ENCODE measurements at regions not wholly inside any gene's neighbourhood (a gene's known extent, or its start where the extent isn't known, plus 50 kb on each side); places are given as distances from the start of the nearest gene placed in this dataset.
"Not testable (repeated sequence)": the region's sequence is repeated elsewhere in the genome, so short reads cannot be mapped to it uniquely, and the experiment has no call there.

DNA sequence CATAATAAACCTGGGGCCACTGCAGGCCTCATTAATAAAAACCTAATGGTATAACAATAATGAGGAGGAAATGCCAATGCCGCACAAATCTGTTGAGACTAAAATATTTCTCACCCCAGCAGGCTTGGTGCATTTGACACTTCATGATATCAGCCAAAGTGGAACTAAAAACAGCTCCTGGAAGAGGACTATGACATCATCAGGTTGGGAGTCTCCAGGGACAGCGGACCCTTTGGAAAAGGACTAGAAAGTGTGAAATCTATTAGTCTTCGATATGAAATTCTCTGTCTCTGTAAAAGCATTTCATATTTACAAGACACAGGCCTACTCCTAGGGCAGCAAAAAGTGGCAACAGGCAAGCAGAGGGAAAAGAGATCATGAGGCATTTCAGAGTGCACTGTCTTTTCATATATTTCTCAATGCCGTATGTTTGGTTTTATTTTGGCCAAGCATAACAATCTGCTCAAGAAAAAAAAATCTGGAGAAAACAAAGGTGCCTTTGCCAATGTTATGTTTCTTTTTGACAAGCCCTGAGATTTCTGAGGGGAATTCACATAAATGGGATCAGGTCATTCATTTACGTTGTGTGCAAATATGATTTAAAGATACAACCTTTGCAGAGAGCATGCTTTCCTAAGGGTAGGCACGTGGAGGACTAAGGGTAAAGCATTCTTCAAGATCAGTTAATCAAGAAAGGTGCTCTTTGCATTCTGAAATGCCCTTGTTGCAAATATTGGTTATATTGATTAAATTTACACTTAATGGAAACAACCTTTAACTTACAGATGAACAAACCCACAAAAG lies 580.9 kb upstream of the TMEFF2 start:
- Mint-ChIP-seq H3K4me3 (no peak overlapping the region), H3K4me1 (no peaks in the 10 kb centered on the region), H3K36me3 (no peaks in the 10 kb centered on the region), H3K27ac (no peak overlapping the region), H3K9me3 (peaks cover 5% of the 10 kb centered on the region)
- ATAC-seq (no peak), DNase-seq (ENCODE audit: low spot score in 2 of 2) (no peak)

GRCh38 chr2:192775011-192775410 lies 580.3 kb upstream of the TMEFF2 start:
- Mint-ChIP-seq H3K36me3 (no peaks in the 10 kb centered on the region), H3K4me1 (no peaks in the 10 kb centered on the region), H3K4me3 (no peak overlapping the region), H3K9me3 (peaks cover 5% of the 10 kb centered on the region), H3K27ac (no peak overlapping the region)
- ATAC-seq (no peak), DNase-seq (ENCODE audit: low spot score in 2 of 2) (no peak)

DNA sequence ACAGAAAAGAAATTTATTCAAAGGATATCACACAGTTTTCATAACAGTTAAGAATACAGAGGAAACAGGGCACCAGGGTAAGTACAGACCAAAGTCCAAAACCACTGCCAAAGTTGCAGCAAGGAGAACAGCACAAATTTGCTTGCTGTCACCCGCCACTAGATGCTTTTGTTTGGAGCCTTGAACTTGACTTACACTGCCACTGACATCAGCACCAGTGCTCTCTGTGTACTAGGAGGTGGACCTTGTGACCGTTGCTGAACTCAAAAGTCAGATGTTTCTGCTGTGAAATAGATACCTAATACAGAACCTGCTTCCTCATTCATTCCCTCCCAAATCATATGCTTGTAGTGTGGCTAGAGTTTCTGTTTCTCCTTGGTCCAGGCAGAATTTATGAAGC lies 578.3 kb upstream of the TMEFF2 start:
- no peak for ATAC-seq
- Mint-ChIP-seq H3K4me3 (no peak overlapping the region), H3K36me3 (no peaks in the 10 kb centered on the region), H3K9me3 (peaks cover 6% of the 10 kb centered on the region), H3K27ac (no peak overlapping the region), H3K4me1 (no peaks in the 10 kb centered on the region)
- no peak for DNase-seq (ENCODE audit: low spot score in 2 of 2)

- Mint-ChIP-seq H3K36me3 (no peaks in the 10 kb centered on the region), H3K27ac (no peak overlapping the region), H3K4me1 (no peaks in the 10 kb centered on the region), H3K9me3 (peaks cover 4% of the 10 kb centered on the region), H3K4me3 (no peak overlapping the region)
- ATAC-seq = no peak
- no peak for DNase-seq (ENCODE audit: low spot score in 2 of 2)
Observed at GRCh38 chr2:192749611-192750200, 555.0 kb upstream of the TMEFF2 start.

DNA sequence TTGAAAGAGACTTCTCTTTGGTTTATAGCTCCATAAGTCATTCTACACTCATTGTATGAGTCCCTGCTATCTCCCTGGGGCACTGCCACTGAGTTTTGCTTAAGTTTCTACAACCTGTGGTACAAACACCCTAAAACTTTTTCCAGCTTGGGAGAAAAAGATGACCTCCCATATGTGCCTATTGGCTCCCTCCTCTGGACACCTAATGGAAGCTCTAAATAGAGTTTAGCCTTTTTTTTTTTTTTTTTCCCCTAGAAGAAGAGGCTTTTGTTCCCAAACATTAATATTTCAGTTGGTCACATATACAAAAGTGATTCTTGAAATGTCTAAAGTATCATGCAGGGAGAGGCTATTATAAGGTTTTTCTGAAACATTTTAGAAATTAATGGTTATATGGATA lies 547.2 kb upstream of the TMEFF2 start:
- Mint-ChIP-seq H3K36me3 (no peaks in the 10 kb centered on the region), H3K27ac (no peak overlapping the region), H3K9me3 (no peaks in the 10 kb centered on the region), H3K4me1 (no peaks in the 10 kb centered on the region), H3K4me3 (no peak overlapping the region)
- ATAC-seq = no peak
- no peak for DNase-seq (ENCODE audit: low spot score in 2 of 2)

GRCh38 chr2:192735447-192735846 lies 540.7 kb upstream of the TMEFF2 start:
- Mint-ChIP-seq H3K36me3 (no peaks in the 10 kb centered on the region), H3K27ac (no peak overlapping the region), H3K4me1 (no peaks in the 10 kb centered on the region), H3K4me3 (no peak overlapping the region), H3K9me3 (peaks cover 9% of the 10 kb centered on the region)
- ATAC-seq (no peak), DNase-seq (ENCODE audit: low spot score in 2 of 2) (no peak)

GRCh38 chr2:192729369-192729768 lies 534.6 kb upstream of the TMEFF2 start:
- no peaks in the 10 kb centered on the region for H3K4me1 Mint-ChIP-seq
- H3K4me3 Mint-ChIP-seq = no peak overlapping the region
- no peak for ATAC-seq
- DNase-seq (ENCODE audit: low spot score in 2 of 2) = no peak
- no peaks in the 10 kb centered on the region for H3K36me3 Mint-ChIP-seq
- H3K27ac Mint-ChIP-seq = no peak overlapping the region
- H3K9me3 Mint-ChIP-seq = peaks cover 14% of the 10 kb centered on the region

- Mint-ChIP-seq H3K36me3 (no peaks in the 10 kb centered on the region), H3K9me3 (peaks cover 14% of the 10 kb centered on the region), H3K4me1 (no peaks in the 10 kb centered on the region), H3K4me3 (no peak overlapping the region), H3K27ac (no peak overlapping the region)
- no peak for ATAC-seq
- no peak for DNase-seq (ENCODE audit: low spot score in 2 of 2)
Observed at GRCh38 chr2:192725991-192726390, 531.3 kb upstream of the TMEFF2 start.

DNA sequence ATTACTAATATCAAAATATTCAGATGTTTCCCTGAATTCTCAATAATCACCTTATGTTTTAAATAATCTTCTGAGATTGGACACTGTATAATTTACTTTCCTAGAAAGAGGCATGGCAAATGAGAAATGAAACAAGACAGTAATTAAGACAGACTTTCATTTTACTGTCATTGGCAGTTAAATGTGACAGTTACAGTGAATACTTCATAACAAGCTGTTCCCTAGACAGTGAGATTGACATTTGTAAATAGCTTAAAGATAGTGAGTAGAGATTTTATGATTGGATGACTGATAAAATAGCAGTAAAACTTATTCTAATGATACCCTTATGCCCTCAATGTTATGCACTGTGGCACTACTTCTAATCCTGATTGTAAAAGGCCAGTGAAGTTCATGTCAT lies 524.9 kb upstream of the TMEFF2 start:
- Mint-ChIP-seq H3K36me3 (no peaks in the 10 kb centered on the region), H3K4me1 (no peaks in the 10 kb centered on the region), H3K4me3 (no peak overlapping the region), H3K9me3 (peaks cover 7% of the 10 kb centered on the region), H3K27ac (no peak overlapping the region)
- no peak for ATAC-seq
- no peak for DNase-seq (ENCODE audit: low spot score in 2 of 2)

- ATAC-seq = no peak
- Mint-ChIP-seq H3K27ac (no peak overlapping the region), H3K4me3 (no peak overlapping the region), H3K36me3 (no peaks in the 10 kb centered on the region), H3K9me3 (peaks cover 7% of the 10 kb centered on the region), H3K4me1 (no peaks in the 10 kb centered on the region)
- no peak for DNase-seq (ENCODE audit: low spot score in 2 of 2)
Observed at GRCh38 chr2:192718340-192718739, 523.6 kb upstream of the TMEFF2 start.

- ATAC-seq (no peak), DNase-seq (ENCODE audit: low spot score in 2 of 2) (no peak)
- Mint-ChIP-seq H3K36me3 (no peaks in the 10 kb centered on the region), H3K9me3 (no peaks in the 10 kb centered on the region), H3K27ac (no peak overlapping the region), H3K4me1 (no peaks in the 10 kb centered on the region), H3K4me3 (no peak overlapping the region)
Observed at GRCh38 chr2:192700934-192701333, 506.2 kb upstream of the TMEFF2 start.

GRCh38 chr2:192697880-192698279 lies 503.1 kb upstream of the TMEFF2 start:
- H3K27ac Mint-ChIP-seq = no peak overlapping the region

GRCh38 chr2:192696857-192697256 lies 502.1 kb upstream of the TMEFF2 start:
- no peaks in the 10 kb centered on the region for H3K4me1 Mint-ChIP-seq

More at GRCh38 chr2:192697880-192698279, 503.1 kb upstream of the TMEFF2 start:
- Mint-ChIP-seq H3K9me3 (no peaks in the 10 kb centered on the region), H3K4me3 (no peak overlapping the region), H3K4me1 (no peaks in the 10 kb centered on the region), H3K36me3 (no peaks in the 10 kb centered on the region)
- ATAC-seq (no peak), DNase-seq (ENCODE audit: low spot score in 2 of 2) (no peak)

DNA sequence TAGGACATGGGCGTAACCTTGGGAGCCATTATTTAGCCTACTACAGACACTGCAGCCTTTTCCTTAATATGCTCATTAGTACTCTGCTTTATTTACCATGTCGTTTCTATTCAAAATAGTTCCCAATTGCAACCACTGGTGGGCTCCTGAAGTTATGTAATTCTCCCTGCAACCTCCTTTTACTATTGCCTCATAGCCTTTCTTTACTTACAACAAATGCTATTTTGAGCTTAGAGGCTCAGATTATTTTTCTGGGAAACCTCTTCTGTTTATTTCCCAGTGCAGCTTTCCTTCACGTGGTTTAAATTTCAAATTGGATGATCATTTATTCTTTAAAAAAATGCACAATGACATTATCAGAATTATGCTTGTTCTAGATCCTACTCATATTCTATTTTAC lies 492.3 kb upstream of the TMEFF2 start:
- H3K36me3 Mint-ChIP-seq = no peaks in the 10 kb centered on the region
- H3K4me1 Mint-ChIP-seq = no peaks in the 10 kb centered on the region
- no peak for DNase-seq (ENCODE audit: low spot score in 2 of 2)
- H3K4me3 Mint-ChIP-seq = no peak overlapping the region
- ATAC-seq = no peak
- peaks cover 5% of the 10 kb centered on the region for H3K9me3 Mint-ChIP-seq
- no peak overlapping the region for H3K27ac Mint-ChIP-seq

More at GRCh38 chr2:192696857-192697256, 502.1 kb upstream of the TMEFF2 start:
- ATAC-seq = no peak
- Mint-ChIP-seq H3K9me3 (no peaks in the 10 kb centered on the region), H3K36me3 (no peaks in the 10 kb centered on the region), H3K27ac (no peak overlapping the region), H3K4me3 (no peak overlapping the region)
- DNase-seq (ENCODE audit: low spot score in 2 of 2) = no peak

DNA sequence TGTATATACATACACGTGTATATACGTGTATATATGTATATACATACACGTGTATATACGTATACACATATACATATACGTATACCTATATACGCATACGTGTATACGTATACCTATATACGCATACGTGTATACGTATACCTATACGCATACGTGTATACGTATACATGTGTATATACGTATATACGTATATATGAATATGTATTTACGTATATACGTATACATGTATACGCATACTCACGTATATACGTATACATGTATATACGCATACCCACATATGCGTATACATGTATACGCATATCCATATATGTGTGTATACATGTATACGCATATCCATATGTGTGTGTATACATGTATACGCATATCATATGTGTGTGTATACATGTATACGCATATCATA lies 487.8 kb upstream of the TMEFF2 start:
- not testable (repeated sequence) for DNase-seq (ENCODE audit: low spot score in 2 of 2); ATAC-seq; H3K4me3 Mint-ChIP-seq; H3K27ac Mint-ChIP-seq; H3K4me1 Mint-ChIP-seq; H3K36me3 Mint-ChIP-seq; H3K9me3 Mint-ChIP-seq

- Mint-ChIP-seq H3K9me3 (peaks cover 5% of the 10 kb centered on the region), H3K36me3 (no peaks in the 10 kb centered on the region), H3K27ac (no peak overlapping the region), H3K4me3 (no peak overlapping the region), H3K4me1 (no peaks in the 10 kb centered on the region)
- ATAC-seq = no peak
- no peak for DNase-seq (ENCODE audit: low spot score in 2 of 2)
Observed at GRCh38 chr2:192675681-192676080, 480.9 kb upstream of the TMEFF2 start.
